GM12801 (cell line): ENCODE measurements at regions not wholly inside any gene's neighbourhood (a gene's known extent, or its start where the extent isn't known, plus 50 kb on each side); places are given as distances from the start of the nearest gene placed in this dataset.

Experiments used
- CTCF ChIP-seq: IDR thresholded peaks from one replicate; pipeline ENCODE4 v1.5.1; 2011; ENCODE audit warnings: control low read depth; ENCODE audit not compliant: insufficient read length; ENCODE audit errors: extremely low read depth

- TF ChIP-seq CTCF: no peak
These were observed 174.9 kb downstream of the RBFOX3 start for GRCh38 chr17:79435962-79436361.

- TF ChIP-seq CTCF: no peak
These were observed 175.6 kb downstream of the RBFOX3 start for GRCh38 chr17:79435296-79435695.

GRCh38 chr17:79434215-79434614 lies 176.6 kb downstream of the RBFOX3 start:
- TF ChIP-seq CTCF: no peak

GRCh38 chr17:79433379-79433778 lies 177.5 kb downstream of the RBFOX3 start:
- no peak for TF ChIP-seq CTCF

- no peak for TF ChIP-seq CTCF
These were observed 179.7 kb downstream of the RBFOX3 start for GRCh38 chr17:79431175-79431574.

GRCh38 chr17:79429864-79430494 lies 180.9 kb downstream of the RBFOX3 start:
- TF ChIP-seq CTCF: no peak

GRCh38 chr17:79428988-79429387 lies 181.9 kb downstream of the RBFOX3 start:
- no peak for TF ChIP-seq CTCF
